ENCODE measurements at regions not wholly inside any gene's neighbourhood (a gene's known extent, or its start where the extent isn't known, plus 50 kb on each side); places are given as distances from the start of the nearest gene placed in this dataset.

DNA sequence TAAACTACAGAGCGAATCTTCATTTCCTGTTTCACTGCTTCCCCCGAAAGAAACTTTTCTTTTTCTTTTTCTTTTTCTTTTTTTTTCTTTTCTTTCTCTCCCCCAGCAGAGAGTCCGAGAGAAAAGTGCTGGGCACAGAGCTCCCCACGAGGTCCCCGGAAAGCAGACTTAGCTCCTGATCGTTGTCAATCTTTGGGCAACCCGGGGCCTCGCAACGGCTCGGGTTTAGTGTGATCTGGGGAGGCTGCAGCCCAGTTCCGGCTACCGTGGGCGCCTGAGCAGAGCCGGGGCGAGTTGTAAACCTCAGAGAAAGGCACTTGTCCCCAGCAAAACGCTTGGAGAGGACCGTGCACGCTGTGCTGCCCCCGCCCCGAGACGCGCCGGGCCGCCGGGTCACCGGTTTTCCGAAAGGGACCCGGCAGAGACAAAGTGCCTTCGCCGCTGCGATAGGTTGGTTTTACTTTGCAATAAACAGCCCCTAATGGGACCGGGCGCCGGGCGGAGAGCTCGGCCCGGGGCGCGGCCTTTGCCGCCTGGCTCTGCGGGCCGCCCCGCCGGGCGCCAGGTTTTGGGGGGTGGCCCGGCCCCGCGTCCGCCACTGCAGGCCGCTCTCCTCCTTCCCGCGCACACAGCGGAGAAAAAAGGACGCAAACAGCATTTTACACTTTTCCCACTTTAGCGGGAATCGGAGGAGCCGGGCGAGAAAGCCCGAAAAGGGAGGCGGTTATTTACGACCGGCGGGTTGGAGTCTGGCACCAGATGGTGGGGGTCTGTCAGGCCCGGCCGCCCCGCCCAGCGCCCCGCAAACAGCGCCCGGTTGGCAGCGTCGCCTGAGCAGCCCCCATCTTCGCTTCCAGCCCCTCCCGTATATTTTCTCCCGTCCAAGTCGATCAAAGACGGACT, 136.0 kb downstream of the INSIG2 start:
- H3K4me3 ChIP-seq: no peak overlapping the region
- H3K9me1 ChIP-seq (ENCODE audit: control insufficient read depth, insufficient read depth, low read length): no peaks in the 10 kb centered on the region
- no peak overlapping the region for H3K4me2 ChIP-seq (ENCODE audit: insufficient read depth, low read length)
- H3K36me3 ChIP-seq (ENCODE audit: control insufficient read depth, insufficient read depth, low read length): no peaks in the 10 kb centered on the region
- peaks cover 15 to 26% of the 10 kb centered on the region in 2 experiments for H3K27me3 ChIP-seq (ENCODE audit: control insufficient read depth in 2 of 2, insufficient read depth in 2 of 2, low read length in 2 of 2)
- H3K9me3 ChIP-seq (replicated peaks; ENCODE audit: control insufficient read depth, insufficient read depth, low read depth, low read length): no peaks in the 10 kb centered on the region
- ChIA-PET CTCF (ENCODE audit: low intra/inter-chr PET ratio) (no interaction called here), POLR2A (no interaction called here)
- DNase-seq (ENCODE audit: extremely low read depth in 1 of 4, low spot score in 3 of 4) (no peak), FAIRE-seq (no peak), ATAC-seq (no peak)
- in situ Hi-C loops (cut with MboI): no loop called here
- H4K20me1 ChIP-seq (replicated peaks; ENCODE audit: control insufficient read depth, insufficient read depth, low read length): no peaks in the 10 kb centered on the region
- no peak overlapping the region for H3K9ac ChIP-seq (ENCODE audit: insufficient read depth in 1 of 2, low read depth in 2 of 2, low read length in 2 of 2)
- H3K79me2 ChIP-seq (ENCODE audit: control insufficient read depth, insufficient read depth, low read length): no peaks in the 10 kb centered on the region
- intact Hi-C loops (cut with micrococcal nuclease): loop anchor here (5.0 kb wide), 1 partner anchor 182 kb away; no protein-coding TSS in a partner anchor
- no TSS peak for BruUV-seq (replicated peaks)
- WGBS (ENCODE audit: insufficient coverage, low coverage, missing lambda C conversion rate): 37% methylated on average over 29 of the region's 77 CpGs
- H2AFZ ChIP-seq (ENCODE audit: low read depth, low read length): no peak overlapping the region
- peaks cover 0 to 7% of the 10 kb centered on the region in 2 experiments; a peak in 1 of 5 replicates for H3K4me1 ChIP-seq (replicated peaks in 1 of 2; ENCODE audit: control insufficient read depth in 2 of 2, insufficient read depth in 2 of 2, low read length in 2 of 2)
- H3K27ac ChIP-seq (ENCODE audit: extremely low read depth, low read depth, low read length): no peak overlapping the region
- TF ChIP-seq, protein P1, sequence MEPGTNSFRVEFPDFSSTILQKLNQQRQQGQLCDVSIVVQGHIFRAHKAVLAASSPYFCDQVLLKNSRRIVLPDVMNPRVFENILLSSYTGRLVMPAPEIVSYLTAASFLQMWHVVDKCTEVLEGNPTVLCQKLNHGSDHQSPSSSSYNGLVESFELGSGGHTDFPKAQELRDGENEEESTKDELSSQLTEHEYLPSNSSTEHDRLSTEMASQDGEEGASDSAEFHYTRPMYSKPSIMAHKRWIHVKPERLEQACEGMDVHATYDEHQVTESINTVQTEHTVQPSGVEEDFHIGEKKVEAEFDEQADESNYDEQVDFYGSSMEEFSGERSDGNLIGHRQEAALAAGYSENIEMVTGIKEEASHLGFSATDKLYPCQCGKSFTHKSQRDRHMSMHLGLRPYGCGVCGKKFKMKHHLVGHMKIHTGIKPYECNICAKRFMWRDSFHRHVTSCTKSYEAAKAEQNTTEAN (CRISPR knock-in tag; IDR thresholded peaks at IDR 0.05): no peak
- TF ChIP-seq TFAM (CRISPR knock-in tag; conservative IDR thresholded peaks at IDR 0.05) (no peak), FIP1L1 (IDR thresholded peaks at IDR 0.05; ENCODE audit: low read depth, low read length, poor library complexity, severe bottlenecking) (no peak), GABPA (tag; conservative IDR thresholded peaks at IDR 0.05; ENCODE audit: low read depth) (no peak), OTX1 (CRISPR knock-in tag; IDR thresholded peaks at IDR 0.05) (no peak), TAF1 (IDR thresholded peaks at IDR 0.05; ENCODE audit: control insufficient read depth, extremely low read depth, insufficient read depth, low read length, severe bottlenecking) (no peak), ZNF263 (CRISPR knock-in tag; IDR thresholded peaks at IDR 0.05; ENCODE audit: borderline replicate concordance) (no peak), MTF1 (CRISPR knock-in tag; IDR thresholded peaks at IDR 0.05; ENCODE audit: borderline replicate concordance) (no peak), TCFL5 (CRISPR knock-in tag; conservative IDR thresholded peaks at IDR 0.05) (no peak), PCBP2 (IDR thresholded peaks at IDR 0.05; ENCODE audit: low read depth, low read length, poor library complexity, severe bottlenecking) (no peak), CAMTA2 (CRISPR knock-in tag; conservative IDR thresholded peaks at IDR 0.05) (no peak), ZNF644 (tag; IDR thresholded peaks at IDR 0.05; ENCODE audit: low read depth) (no peak), FOXK1 (CRISPR knock-in tag; IDR thresholded peaks at IDR 0.05; ENCODE audit: borderline replicate concordance) (no peak)
- TF ChIP-seq, protein P2, sequence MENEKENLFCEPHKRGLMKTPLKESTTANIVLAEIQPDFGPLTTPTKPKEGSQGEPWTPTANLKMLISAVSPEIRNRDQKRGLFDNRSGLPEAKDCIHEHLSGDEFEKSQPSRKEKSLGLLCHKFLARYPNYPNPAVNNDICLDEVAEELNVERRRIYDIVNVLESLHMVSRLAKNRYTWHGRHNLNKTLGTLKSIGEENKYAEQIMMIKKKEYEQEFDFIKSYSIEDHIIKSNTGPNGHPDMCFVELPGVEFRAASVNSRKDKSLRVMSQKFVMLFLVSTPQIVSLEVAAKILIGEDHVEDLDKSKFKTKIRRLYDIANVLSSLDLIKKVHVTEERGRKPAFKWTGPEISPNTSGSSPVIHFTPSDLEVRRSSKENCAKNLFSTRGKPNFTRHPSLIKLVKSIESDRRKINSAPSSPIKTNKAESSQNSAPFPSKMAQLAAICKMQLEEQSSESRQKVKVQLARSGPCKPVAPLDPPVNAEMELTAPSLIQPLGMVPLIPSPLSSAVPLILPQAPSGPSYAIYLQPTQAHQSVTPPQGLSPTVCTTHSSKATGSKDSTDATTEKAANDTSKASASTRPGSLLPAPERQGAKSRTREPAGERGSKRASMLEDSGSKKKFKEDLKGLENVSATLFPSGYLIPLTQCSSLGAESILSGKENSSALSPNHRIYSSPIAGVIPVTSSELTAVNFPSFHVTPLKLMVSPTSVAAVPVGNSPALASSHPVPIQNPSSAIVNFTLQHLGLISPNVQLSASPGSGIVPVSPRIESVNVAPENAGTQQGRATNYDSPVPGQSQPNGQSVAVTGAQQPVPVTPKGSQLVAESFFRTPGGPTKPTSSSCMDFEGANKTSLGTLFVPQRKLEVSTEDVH (IDR thresholded peaks at IDR 0.05; ENCODE audit: low read depth, partially characterized antibody): no peak
- TF ChIP-seq, protein P3, sequence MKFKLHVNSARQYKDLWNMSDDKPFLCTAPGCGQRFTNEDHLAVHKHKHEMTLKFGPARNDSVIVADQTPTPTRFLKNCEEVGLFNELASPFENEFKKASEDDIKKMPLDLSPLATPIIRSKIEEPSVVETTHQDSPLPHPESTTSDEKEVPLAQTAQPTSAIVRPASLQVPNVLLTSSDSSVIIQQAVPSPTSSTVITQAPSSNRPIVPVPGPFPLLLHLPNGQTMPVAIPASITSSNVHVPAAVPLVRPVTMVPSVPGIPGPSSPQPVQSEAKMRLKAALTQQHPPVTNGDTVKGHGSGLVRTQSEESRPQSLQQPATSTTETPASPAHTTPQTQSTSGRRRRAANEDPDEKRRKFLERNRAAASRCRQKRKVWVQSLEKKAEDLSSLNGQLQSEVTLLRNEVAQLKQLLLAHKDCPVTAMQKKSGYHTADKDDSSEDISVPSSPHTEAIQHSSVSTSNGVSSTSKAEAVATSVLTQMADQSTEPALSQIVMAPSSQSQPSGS (CRISPR knock-in tag; IDR thresholded peaks at IDR 0.05): no peak
- TF ChIP-seq, protein P4, sequence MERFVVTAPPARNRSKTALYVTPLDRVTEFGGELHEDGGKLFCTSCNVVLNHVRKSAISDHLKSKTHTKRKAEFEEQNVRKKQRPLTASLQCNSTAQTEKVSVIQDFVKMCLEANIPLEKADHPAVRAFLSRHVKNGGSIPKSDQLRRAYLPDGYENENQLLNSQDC (CRISPR knock-in tag; IDR thresholded peaks at IDR 0.05): no peak

Measured in K562 (cell line).